Thymus (tissue), 11 donors: ENCODE measurements at regions not wholly inside any gene's neighbourhood (a gene's known extent, or its start where the extent isn't known, plus 50 kb on each side); places are given as distances from the start of the nearest gene placed in this dataset.
"Not testable (repeated sequence)": the region's sequence is repeated elsewhere in the genome, so short reads cannot be mapped to it uniquely, and the experiment has no call there.

Experiments
- DNase-seq, 9 donors: peaks; one replicate each; pipeline ENCODE4 v3.0.0-alpha.2; 2013; ENCODE audit warnings: low spot score in 9 of 9, low read depth in 6 of 9, missing footprints in 1 of 9
- H3K27ac ChIP-seq, 2 donors: one replicate each; pipeline ENCODE4 v1.5.1; 2013; ENCODE audit warnings: control low read depth in 1 of 2, low read depth in 1 of 2, low read length in 1 of 2, mild to moderate bottlenecking in 1 of 2, moderate library complexity in 1 of 2
- H3K27me3 ChIP-seq, 2 donors: one replicate each; pipeline ENCODE4 v1.5.1; 2013; ENCODE audit warnings: low read length in 1 of 2; ENCODE audit not compliant: control insufficient read depth in 2 of 2, insufficient read depth in 1 of 2
- H3K36me3 ChIP-seq, 2 donors: one replicate each; pipeline ENCODE4 v1.5.1; 2013; ENCODE audit warnings: low read length in 1 of 2, mild to moderate bottlenecking in 1 of 2, moderate library complexity in 1 of 2; ENCODE audit not compliant: control insufficient read depth in 2 of 2, insufficient read depth in 2 of 2
- H3K4me1 ChIP-seq, 2 donors: one replicate each; pipeline ENCODE4 v1.5.1; 2013; ENCODE audit warnings: low read length in 2 of 2; ENCODE audit not compliant: control insufficient read depth in 2 of 2, insufficient read depth in 2 of 2
- H3K4me3 ChIP-seq, 2 donors: one replicate each; pipeline ENCODE4 v1.5.1; 2013; ENCODE audit warnings: low read length in 2 of 2, control low read depth in 1 of 2, mild to moderate bottlenecking in 1 of 2
- H3K9me3 ChIP-seq, 2 donors: one replicate each; pipeline ENCODE4 v1.5.1; 2013; ENCODE audit warnings: low read length in 1 of 2, mild to moderate bottlenecking in 1 of 2; ENCODE audit not compliant: control insufficient read depth in 2 of 2, insufficient read depth in 1 of 2
- WGBS: extraction: QIAGEN DNeasy Blood & Tissue Kit; methylation state at CpG from one replicate; pipeline ENCODE4 v1.1.7; 2013; 5-methylcytosine and 5-hydroxymethylcytosine counted together
- donor health status: healthy.

GRCh38 chr14:105737504-105738246 is 211.3 kb downstream of the TMEM121 start:
- Histone ChIP-seq H3K9me3 (no peaks in the 10 kb centered on the region), H3K27ac (no peak overlapping the region), H3K4me1 (no peaks in the 10 kb centered on the region), H3K27me3 (no peaks in the 10 kb centered on the region), H3K4me3 (no peak overlapping the region), H3K36me3 (no peaks in the 10 kb centered on the region)
- WGBS = 95% methylated on average over 17 of the region's 17 CpGs
- DNase-seq = no peak

- WGBS = 98% methylated on average over 8 of the region's 8 CpGs
These were observed 212.3 kb downstream of the TMEM121 start for GRCh38 chr14:105738638-105739037.

GRCh38 chr14:105739331-105740102 is 213.1 kb downstream of the TMEM121 start:
- DNase-seq = no peak
- 95% methylated on average over 14 of the region's 14 CpGs for WGBS
- Histone ChIP-seq H3K4me1 (no peaks in the 10 kb centered on the region), H3K27me3 (no peaks in the 10 kb centered on the region), H3K9me3 (no peaks in the 10 kb centered on the region), H3K27ac (no peak overlapping the region), H3K4me3 (no peak overlapping the region), H3K36me3 (no peaks in the 10 kb centered on the region)

More at GRCh38 chr14:105738638-105739037, 212.3 kb downstream of the TMEM121 start:
- Histone ChIP-seq H3K27me3 (no peaks in the 10 kb centered on the region), H3K27ac (no peak overlapping the region), H3K36me3 (no peaks in the 10 kb centered on the region), H3K9me3 (no peaks in the 10 kb centered on the region), H3K4me3 (no peak overlapping the region), H3K4me1 (no peaks in the 10 kb centered on the region)
- DNase-seq = no peak

GRCh38 chr14:105740272-105740671 is 213.9 kb downstream of the TMEM121 start:
- H3K4me1 ChIP-seq, H3K4me3 ChIP-seq, H3K27ac ChIP-seq, H3K9me3 ChIP-seq, DNase-seq, H3K27me3 ChIP-seq, H3K36me3 ChIP-seq: not testable (repeated sequence)
- 86% methylated on average over 18 of the region's 18 CpGs for WGBS

GRCh38 chr14:105740961-105741360 is 214.6 kb downstream of the TMEM121 start:
- H3K9me3 ChIP-seq, DNase-seq, H3K27me3 ChIP-seq, H3K27ac ChIP-seq, H3K4me3 ChIP-seq, H3K36me3 ChIP-seq, H3K4me1 ChIP-seq: not testable (repeated sequence)
- WGBS = 92% methylated on average over 8 of the region's 14 CpGs

GRCh38 chr14:105741707-105742530 is 215.5 kb downstream of the TMEM121 start:
- H3K27me3 ChIP-seq, H3K27ac ChIP-seq, DNase-seq, H3K36me3 ChIP-seq, H3K4me3 ChIP-seq, H3K9me3 ChIP-seq, H3K4me1 ChIP-seq: not testable (repeated sequence)
- 97% methylated on average over 29 of the region's 29 CpGs for WGBS

GRCh38 chr14:105742531-105742848 is 216.1 kb downstream of the TMEM121 start:
- H3K4me1 ChIP-seq = no peaks in the 10 kb centered on the region
- no peak overlapping the region for H3K4me3 ChIP-seq
- H3K9me3 ChIP-seq = no peaks in the 10 kb centered on the region
- H3K36me3 ChIP-seq = no peaks in the 10 kb centered on the region
- no peaks in the 10 kb centered on the region for H3K27me3 ChIP-seq
- WGBS = 95% methylated on average over 7 of the region's 7 CpGs
- no peak for DNase-seq
- no peak overlapping the region for H3K27ac ChIP-seq

- not testable (repeated sequence) for H3K9me3 ChIP-seq, H3K4me3 ChIP-seq, H3K4me1 ChIP-seq, DNase-seq, H3K36me3 ChIP-seq, H3K27ac ChIP-seq, H3K27me3 ChIP-seq
- WGBS = 89% methylated on average over 22 of the region's 33 CpGs
These were observed 216.7 kb downstream of the TMEM121 start for GRCh38 chr14:105742904-105743701.
